C4-2B (cell line): ENCODE measurements at regions not wholly inside any gene's neighbourhood (a gene's known extent, or its start where the extent isn't known, plus 50 kb on each side); places are given as distances from the start of the nearest gene placed in this dataset.

Source experiments
- H3K27ac ChIP-seq: fragments of 450-650 bp; 2 replicates; pipeline ENCODE4 v1.5.1; 2017
- CTCF ChIP-seq: fragments of 450-650 bp; conservative IDR thresholded peaks from 2 replicates; pipeline ENCODE4 v1.5.1; 2017; ENCODE audit warnings: mild to moderate bottlenecking
- ZFX ChIP-seq: fragments of 450-650 bp; IDR thresholded peaks from 2 replicates; pipeline ENCODE4 v1.6.1; 2017

DNA sequence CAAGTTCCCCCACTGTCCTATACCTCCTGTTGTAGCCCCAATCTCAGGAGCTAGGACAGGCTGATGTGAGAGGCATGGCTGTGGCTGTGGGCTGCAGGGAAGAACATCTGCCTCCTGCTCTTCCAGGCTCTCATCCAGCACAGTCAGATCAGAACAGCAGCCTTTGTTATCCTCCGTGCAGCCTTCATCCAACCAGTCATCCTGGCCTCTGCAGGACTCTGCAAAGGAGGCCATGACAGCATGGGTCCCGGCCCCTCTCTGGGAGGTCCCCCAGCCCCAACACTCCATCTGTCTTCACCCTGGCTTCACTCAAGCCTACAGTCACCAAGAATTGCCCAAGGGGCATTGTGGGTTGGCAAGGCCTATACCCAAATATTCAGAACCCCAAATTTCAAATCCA, 223.2 kb upstream of the COPS8 start:
- TF ChIP-seq ZFX (no peak), CTCF (no peak)
- no peak overlapping the region for H3K27ac ChIP-seq

DNA sequence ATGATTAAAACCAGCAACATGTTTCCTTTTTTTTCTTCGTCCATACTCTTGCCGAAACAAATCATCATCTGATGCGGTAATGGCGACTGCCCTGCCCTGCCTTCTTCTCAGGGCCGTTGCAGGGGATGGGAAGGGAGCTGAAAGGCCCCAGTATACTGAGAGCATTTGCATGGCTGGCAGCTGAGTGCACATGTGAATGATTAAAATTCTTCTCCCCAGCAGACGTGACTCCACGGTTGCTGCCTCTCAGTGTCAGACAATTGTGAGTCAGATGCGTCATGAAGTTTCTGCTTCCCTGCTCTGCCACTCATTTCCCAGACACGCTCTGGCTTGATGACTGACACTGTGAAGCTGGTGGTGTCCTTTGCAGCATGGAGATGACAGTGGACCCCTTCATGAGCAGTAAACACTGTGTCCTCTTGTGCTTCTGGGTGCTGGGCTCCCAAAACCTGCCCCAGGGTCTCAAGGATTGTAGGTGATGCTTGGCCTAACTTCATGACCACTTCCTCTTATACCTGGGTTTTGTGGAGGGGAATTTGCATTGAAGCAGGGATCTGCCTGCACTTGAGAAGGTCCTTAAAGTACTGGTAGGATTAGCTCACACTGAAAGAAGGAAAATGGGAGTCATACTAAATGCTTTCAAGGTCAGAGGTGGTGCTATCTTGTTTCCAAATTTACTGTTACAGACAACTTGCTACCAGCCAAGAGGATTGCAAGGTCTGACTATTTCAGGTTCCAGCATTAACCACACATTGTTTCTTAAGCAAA, 222.5 kb upstream of the COPS8 start:
- no peak overlapping the region for H3K27ac ChIP-seq
- no peak for TF ChIP-seq CTCF
- TF ChIP-seq ZFX, result no peak

DNA sequence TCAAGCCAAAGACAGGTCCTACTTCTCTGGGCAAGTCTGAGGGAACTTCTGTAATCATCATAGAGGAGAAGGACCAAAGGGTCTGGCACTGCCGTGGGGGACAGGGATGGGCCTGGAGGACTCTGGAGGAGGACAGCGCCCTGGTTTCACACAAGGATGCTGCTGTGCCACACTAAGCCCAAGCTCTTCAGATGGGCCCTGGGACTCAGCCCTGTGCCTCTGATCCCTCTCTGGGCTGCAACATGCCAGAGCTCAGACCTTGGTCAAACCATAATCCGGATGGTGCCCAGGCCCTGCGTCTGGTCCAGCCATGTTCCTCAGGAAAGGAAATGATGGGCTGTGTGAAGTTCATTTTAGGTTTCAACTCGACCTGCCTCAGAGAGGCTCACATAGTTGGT, 222.0 kb upstream of the COPS8 start:
- TF ChIP-seq CTCF (no peak), ZFX (no peak)
- no peak overlapping the region for H3K27ac ChIP-seq

GRCh38 chr2:236865052-236865451, 220.6 kb upstream of the COPS8 start:
- H3K27ac ChIP-seq, result no peak overlapping the region
- no peak for TF ChIP-seq ZFX
- no peak for TF ChIP-seq CTCF

GRCh38 chr2:236866542-236867340, 218.9 kb upstream of the COPS8 start:
- no peak for TF ChIP-seq ZFX
- no peak for TF ChIP-seq CTCF
- H3K27ac ChIP-seq, result no peak overlapping the region

- TF ChIP-seq ZFX (no peak), CTCF (no peak)
- no peak overlapping the region for H3K27ac ChIP-seq
These were observed 218.0 kb upstream of the COPS8 start for GRCh38 chr2:236867441-236868260.

GRCh38 chr2:236870370-236870769, 215.3 kb upstream of the COPS8 start:
- H3K27ac ChIP-seq, result no peak overlapping the region
- no peak for TF ChIP-seq ZFX
- TF ChIP-seq CTCF, result no peak
